G401 (cell line): ENCODE measurements at regions not wholly inside any gene's neighbourhood (a gene's known extent, or its start where the extent isn't known, plus 50 kb on each side); places are given as distances from the start of the nearest gene placed in this dataset.
"Not testable (repeated sequence)": the region's sequence is repeated elsewhere in the genome, so short reads cannot be mapped to it uniquely, and the experiment has no call there.

Experiments
- DNase-seq: peaks from one replicate; pipeline ENCODE4 v3.0.0-alpha.2; 2015; ENCODE audit warnings: low spot score
- in situ Hi-C: cut with HindIII; loops from 2 replicates; pipeline ENCODE4 v1.10.0; 2016; ENCODE audit warnings: low sequenced_read_pairs, mixed read lengths

DNA sequence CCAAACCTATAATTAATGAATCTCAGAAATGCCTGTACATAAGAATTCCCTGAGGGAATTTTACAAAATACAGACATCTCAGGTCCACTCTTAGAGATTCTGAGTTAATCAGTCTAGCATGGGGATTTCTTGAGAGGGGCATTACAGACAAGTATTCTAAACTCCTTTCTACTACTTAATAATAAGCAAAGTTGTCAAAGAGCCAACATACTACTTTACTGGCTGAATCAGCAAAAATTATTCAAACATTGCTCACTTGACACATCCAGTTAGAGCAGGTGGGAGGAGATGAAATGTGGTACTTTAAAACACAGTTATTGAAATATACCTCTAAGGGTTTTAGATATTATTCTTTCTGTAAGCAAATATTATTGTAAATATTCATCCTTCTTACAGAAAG, 1164.7 kb downstream of the CDY2B start:
- no peak for DNase-seq

DNA sequence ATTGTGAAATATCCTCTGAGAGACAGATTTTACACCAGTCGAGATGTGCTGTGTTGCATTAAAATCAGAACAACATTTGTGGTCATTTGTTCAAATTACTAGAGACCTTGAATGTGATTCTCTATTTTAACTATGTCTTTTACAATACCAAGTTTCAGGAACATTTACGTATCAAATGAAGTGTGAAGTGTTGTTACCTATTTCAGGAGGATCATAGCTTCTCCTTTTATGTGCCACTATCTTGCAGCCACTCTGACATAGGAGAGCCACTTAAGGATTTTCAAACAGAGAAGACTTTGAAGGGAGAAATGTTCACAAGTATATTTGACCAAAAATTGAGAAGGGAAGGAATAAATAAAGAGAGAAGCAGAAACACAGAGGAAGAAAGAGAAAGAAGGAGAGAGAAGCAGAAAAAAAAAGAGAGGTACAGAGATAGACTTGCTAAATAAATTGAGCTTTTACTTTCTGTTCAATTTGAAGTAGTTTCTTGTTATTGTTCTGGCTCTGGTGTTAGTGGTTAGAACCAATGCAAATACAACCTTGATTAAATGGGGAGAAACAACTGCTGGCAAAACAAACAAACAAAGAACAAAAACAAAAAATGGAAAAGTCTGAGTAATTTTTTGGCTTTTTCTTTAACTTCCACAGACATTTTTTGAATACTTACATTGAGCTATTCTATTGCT, 1206.8 kb downstream of the CDY2B start:
- in situ Hi-C loops, result no loop called here
- no peak for DNase-seq

More for the DNA sequence above, 1164.7 kb downstream of the CDY2B start:
- in situ Hi-C loops, result no loop called here

DNA sequence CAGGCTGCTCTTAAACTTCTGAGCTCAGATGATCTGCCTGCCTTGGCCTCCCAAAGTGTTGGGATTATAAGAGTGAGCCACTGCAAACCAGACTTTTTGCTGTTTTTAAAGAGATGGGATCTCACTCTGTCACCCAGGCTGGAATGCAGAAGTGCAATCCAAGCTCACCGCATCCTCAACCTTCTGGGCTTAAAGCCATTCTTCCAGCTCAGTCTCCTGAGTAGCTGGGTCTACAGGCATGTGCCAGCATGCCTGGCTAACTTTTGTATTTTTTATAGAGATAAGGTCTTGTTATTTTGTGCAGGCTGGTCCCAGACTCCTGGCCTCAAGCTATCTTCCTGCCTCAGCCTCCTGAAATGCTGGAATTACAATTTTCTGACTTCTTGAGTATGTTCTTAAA, 1211.6 kb downstream of the CDY2B start:
- in situ Hi-C loops, result no loop called here
- DNase-seq, result no peak

DNA sequence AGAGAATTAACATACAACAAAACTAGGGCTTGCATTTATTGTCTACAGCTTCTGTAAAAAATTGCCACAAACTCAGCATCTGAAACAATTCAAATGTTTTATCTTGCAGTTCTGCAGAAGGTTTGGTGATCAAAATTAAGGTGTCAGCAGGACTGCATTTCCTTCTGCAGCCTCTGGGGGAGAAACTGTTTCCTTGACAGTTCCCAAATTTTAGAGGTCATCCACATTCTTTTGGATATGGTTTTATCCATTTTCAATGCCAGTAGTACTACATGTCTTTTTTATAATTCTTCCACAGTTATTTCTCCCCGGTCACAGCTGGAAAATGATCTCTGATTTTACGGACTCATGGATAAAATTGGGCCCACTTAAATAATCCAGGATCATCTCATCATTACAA, 1217.3 kb downstream of the CDY2B start:
- DNase-seq, result no peak
- in situ Hi-C loops, result no loop called here

DNA sequence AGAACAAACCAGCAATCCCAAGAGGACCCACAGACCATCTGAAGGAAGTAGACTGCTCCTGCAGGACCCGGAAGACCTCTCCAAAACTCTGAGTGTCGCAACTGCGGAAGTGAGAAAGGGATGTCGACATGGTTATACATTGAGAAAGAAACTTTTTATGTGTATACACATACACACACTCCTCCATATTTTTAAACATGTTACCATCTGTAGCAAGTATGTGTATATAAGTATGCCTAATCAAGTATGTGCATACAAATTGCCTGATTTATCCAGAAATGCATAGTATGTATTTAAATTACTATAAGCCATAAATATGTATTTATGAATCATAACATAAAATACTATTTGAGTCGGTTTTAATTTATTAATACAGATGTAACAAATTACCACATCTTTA, 1220.7 kb downstream of the CDY2B start:
- in situ Hi-C loops, result no loop called here
- no peak for DNase-seq

DNA sequence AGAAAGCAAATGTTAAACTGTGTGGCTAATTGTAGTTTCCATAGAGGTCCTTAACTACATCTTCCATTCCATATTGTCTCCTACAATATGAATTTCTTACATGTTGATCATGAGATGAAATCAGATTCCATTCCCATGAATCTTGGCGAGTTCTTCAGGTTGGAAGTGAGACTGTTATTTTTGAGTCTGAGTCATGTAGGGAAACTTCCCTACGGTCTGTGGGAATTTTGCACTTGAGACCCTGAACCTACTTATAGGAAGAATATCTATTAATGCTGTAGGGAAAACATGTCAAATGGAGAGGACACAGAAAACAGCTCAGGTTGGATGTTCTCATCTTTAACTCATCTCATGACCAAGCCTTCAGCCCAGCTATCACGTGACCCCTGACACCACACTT, 1226.0 kb downstream of the CDY2B start:
- in situ Hi-C loops, result no loop called here
- no peak for DNase-seq

DNA sequence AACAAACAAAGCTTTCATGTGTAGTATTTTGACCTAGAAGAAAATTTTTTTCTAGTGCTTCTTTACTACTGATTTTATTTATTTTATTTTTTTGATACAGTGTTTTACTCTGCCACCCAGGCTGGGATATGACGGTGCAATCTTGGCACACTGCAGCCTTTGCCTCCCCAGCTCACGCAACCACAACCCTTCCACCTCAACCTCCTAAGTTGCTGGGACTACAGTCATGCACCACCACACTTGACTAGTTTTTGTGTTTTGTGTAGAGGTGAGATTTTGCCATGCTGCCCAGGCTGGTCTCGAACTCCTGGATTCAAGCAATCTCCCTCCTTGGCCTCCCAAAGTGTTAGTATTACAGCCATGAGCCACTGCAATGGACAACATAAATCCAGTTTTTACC, 1234.0 kb downstream of the CDY2B start:
- in situ Hi-C loops, result no loop called here
- DNase-seq, result no peak

DNA sequence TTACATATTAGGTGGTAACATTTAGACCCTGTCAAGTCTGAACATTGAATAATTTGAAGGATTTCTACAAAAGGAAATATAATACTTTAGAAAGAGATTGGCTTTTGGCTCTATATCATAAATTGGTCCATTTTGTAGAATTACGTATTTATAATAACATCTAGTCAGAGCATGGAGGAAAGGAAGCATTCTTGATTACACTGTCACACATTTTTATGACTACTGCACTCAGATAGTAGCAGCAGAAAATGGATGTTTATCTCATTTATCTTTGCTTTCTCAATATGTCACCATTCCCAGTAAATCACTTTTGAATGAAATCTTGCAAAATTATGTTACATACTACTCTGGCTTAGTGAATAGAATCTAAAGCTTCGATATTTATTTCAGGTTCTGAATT, 1234.6 kb downstream of the CDY2B start:
- in situ Hi-C loops, result no loop called here
- no peak for DNase-seq

DNA sequence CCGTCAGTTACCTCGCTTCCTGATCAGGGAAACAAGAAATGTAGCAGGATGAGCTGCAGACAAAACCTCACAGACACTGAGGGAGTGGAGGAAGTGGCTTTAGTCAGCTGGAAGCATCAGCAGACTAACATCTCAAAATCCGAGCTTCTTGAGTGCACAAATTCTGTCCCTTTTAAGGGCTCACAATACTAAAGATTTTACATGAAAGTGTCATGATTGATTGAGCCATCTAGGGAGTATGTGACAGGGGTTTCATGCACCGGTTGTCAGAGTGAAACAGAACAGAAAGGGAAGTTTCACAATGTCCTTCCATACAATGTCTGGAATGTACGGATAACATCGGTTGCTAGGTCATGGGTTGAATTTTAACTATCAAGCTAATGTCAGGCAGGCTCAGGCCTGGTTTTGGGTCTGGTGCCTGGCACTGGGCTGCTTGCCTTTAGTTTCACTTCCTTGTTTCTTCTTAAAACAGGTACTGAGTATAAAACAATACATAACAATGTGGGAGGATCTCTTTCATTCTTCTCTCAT, 1235.7 kb downstream of the CDY2B start:
- DNase-seq, result no peak
- in situ Hi-C loops, result no loop called here

DNA sequence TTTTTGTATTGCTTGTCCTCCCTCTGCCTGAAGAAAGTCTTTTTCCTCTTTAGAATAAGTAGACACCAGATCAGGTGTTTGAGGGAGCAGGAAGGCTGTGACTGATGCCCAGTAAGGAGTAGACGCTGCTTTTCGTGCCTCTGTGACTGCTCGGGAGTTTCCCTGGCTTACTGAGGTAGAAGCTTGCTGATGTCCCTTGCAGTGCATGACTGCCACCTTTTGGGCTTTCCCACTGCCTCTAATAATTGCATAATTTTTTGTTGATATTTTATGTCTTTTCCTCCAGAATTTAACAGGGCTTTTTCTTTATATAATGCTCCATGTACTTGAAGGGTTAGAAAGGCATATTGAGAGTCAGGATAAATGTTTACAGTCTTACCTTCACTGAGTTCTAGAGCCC, 1240.2 kb downstream of the CDY2B start:
- peak; percentile 12 for DNase-seq
- in situ Hi-C loops, result no loop called here

DNA sequence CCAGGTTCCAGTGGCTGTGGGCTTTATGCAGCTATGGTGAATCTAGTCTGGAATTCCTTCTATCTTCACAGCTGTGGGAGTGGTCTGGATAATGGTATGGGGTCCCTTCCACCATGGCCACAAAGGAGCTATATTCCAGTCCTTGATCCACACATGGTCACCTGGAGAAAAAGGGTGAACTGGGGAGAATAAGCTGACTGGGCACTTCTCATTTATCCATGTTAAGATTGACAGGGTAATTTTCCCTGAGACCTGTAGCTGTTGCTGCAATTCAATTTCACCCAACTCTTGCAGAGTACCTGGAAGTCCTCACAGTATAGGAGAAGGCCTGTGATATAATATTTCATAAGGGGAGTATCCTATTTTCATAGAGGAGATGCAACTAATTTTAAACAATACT, 1241.3 kb downstream of the CDY2B start:
- DNase-seq, in situ Hi-C loops: not testable (repeated sequence)

DNA sequence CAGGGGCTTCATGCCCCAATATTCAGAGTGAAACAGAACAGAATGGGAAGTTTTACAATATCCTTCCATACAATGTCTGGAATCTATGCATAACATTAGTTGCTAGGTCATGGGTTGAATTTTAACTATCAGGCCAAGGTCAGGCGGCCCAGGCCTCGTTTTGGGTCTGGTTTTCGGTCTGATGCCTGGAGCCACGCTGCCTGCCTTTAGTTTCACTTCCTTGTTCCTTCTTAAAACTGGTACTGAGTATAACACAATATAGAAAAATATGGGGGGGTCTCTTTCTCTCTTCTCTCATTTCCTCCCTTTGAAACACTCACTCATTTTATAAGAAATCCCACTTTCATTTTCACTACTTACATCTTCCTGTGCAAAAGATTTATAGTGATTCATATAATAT, 1243.8 kb downstream of the CDY2B start:
- in situ Hi-C loops, result no loop called here

DNA sequence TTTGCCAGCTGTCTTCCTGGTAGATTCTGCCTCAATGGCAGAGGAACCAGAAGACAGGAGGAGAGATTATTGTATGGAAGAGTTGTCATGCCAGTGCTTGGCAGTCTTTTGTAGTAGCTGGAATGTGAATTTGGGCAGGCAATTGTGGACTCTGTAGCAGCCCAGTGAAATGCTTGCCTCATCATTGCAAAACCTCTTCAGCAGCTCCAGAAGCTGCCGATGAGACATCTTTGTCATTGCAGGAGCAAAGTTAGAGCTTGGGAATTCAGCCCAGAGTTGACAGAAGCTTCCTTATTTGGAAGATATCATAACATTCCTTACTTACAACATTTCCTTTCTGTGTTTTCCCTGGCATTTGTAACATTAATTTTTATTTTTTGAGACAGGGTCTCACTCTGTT, 1250.9 kb downstream of the CDY2B start:
- in situ Hi-C loops, result no loop called here
- DNase-seq, result no peak

More for the DNA sequence above, 1243.8 kb downstream of the CDY2B start:
- no peak for DNase-seq

DNA sequence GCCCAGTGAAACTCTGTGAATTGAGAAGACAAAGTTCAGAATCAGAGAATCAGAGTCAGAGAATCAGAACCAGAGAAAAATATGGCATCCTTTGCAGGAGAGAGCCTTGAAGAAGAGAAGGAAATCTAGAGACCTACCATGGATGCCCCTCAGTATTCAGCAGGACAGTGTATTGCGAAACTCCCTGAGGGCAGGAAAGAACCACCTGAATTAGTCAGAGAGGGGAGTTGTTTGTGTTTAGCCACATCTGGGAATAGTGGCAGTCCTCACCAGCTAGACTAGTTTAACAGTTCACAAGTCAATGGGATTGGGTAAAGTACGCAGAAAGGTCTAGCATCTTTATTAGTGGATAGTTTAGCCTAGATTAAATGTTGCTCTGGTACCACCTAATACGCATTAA, 1252.9 kb downstream of the CDY2B start:
- DNase-seq, result no peak
- in situ Hi-C loops, result no loop called here

DNA sequence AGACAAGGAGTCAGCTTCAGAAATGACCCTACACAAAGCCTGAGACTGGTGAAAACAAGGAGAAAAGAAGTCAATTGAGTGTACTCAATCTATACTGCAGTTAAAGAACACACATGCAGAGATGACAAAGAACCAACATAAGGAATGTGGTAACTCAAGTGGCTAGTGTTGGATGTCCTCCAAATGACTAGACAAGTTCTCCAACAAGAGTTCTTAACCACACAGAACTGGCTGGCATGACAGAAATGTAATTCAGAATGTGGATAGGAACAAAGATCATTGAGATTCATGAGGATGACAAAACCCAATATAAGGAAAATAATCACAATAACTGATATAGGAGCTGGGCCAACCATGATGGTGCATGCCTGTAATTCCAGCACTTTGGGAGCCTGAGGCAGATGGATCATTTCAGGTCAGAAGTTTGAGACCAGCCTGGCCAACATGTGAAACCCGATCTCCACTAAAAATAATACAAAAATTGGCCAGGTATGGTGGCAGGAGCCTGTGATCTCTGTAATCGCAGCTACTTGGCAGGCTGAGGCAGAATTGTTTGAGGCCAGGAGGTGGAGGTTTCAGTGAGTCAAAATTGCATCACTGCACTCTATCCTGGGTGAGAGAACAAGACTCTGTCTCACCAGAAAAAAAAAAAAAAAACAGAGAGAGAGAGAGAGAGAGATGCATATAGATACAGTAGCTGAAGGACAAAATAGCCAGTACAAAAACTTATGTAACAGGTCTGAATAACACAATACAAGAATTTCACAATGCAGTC, 1263.6 kb downstream of the CDY2B start:
- no peak for DNase-seq
- in situ Hi-C loops, result no loop called here

DNA sequence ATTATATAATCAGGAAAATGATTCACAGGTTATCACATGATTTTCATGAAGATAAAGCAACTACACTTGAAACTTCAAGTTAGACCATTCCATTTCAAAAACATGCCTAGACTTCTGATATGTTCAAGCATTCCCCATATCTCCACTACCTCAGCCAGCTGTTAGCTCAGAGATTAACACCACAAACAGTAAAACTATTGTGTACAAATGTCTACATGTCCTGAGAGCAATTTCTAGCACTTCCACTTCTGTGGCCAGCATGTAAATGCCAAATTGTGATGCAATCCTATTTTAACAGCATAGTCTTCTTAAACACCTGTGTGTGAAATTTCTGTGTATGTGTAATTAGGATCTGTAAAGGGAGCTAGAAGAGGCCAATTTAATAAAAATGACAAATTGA, 1271.3 kb downstream of the CDY2B start:
- no peak for DNase-seq
- in situ Hi-C loops, result no loop called here

DNA sequence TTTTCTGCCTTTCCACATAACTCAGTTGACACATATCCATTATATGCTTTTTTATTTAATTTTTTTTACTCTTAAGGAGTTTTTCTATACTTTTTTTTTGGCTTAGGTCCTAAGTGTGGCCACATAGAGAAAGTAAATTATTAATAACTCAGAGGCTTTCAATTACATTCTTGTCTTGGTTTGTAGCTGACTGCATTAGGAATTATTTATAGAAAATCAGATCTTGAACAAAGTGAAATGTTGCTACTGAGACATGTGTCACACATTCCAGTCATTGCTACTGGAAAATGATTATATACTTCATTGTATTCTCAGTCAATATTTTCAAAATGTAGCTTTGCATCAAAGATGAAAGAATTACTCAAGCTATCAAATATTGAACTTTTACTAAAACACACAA, 1277.9 kb downstream of the CDY2B start:
- in situ Hi-C loops, result no loop called here
- no peak for DNase-seq

DNA sequence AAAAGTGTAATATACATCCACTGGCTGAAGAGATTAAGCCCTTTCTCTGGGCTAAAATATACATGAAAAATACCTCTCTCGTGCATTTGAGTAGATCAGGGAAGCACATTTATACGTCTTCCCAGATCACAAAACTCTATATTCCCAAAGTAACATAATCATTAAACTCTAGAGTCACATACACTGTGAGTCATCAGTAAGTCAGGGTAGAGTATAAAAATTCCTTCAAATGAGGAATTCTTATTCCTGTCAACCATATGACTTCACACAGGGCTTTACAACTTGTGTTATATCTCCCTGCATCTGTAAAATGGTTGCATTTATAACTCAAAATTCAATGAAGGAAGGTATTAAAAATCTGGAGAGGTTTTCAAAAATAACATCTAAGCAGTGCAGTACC, 1278.4 kb downstream of the CDY2B start:
- in situ Hi-C loops, result no loop called here
- no peak for DNase-seq

DNA sequence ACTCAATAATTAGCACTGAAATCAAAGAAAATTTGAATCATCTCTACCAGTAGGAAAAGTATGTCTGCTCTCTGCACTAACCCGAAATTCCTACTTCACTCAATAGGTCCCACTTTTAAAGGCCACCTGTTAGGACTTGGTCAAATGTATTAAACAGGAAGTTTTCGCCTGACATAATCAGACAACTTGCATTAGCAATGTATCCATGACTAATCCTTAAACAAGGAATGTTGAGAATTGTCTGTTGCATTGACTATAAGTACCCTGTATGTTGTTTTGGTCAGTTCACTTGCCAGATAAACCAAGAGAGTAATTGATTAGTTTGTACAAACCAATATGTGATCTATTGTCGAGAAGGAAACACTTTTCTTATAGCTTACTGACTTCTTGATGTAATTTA, 1308.0 kb downstream of the CDY2B start:
- in situ Hi-C loops, result no loop called here

DNA sequence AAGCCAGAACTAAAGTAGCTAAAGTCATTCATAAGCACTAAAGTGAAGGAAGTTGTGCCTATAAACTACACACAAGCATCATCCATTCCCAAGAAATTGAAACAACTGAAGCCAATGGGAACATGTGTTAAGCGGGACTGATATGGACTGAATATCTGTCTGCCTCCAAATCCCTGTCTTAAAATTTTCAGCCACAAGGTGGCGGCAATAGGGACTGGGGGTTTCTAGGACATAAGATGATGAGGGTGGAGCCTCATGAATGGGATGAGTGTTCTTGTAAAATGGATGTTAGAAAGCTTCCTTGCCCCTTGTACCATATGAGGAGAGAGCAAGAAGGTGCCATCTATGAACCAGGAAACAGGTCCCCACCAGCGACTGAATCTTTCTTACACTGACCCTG, 1317.5 kb downstream of the CDY2B start:
- no peak for DNase-seq
- in situ Hi-C loops, result no loop called here

More for the DNA sequence above, 1308.0 kb downstream of the CDY2B start:
- no peak for DNase-seq

DNA sequence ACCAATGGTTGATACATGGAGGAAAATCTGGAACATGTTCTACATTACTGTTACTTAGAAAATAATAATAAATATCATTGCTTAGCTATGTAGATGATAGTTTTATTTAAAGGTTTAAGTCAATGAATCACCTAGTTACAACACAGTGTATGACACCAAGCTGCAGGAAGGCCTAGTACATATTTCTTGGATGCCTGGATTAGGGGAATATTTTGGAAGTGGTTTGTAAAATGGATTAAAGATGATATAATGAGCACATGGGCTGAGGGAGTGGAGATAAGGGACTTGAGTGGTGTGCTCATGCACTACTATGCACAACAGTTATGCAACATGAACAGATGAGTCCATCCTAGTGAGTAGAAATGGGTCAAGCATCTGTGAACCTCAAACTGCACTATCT, 1358.0 kb downstream of the CDY2B start:
- in situ Hi-C loops, result no loop called here
- no peak for DNase-seq
